GM12878 (cell line): ENCODE measurements at regions not wholly inside any gene's neighbourhood (a gene's known extent, or its start where the extent isn't known, plus 50 kb on each side); places are given as distances from the start of the nearest gene placed in this dataset.

ENCODE experiments used
- ATAC-seq: fragments of 200-7000 bp; cut with Tn5 transposase; 3 replicates; pipeline ENCODE4 v1.9.1; 2020; ENCODE audit warnings: mild to moderate bottlenecking, moderate library complexity
- BruUV-seq: library from RNA; stranded (reverse); fragments of 400-500 nt; replicated peaks from 2 replicates; lab custom pipeline; 2021; lab: Mats Ljungman, UMichigan
- CTCF ChIA-PET: fragments of 300-600 bp; sonication (Branson Sonifier 250); formaldehyde crosslinking; extraction: SDS; loops from one replicate; lab custom pipeline; 2021; ENCODE audit warnings: inconsistent platforms; lab: Yijun Ruan, JAX
- POLR2A ChIA-PET: fragments of 350-600 bp; formaldehyde crosslinking; extraction: SDS; loops from one replicate; lab custom pipeline; 2021; ENCODE audit warnings: inconsistent platforms; lab: Charles Lee
- RAD21 ChIA-PET: fragments of 300-600 bp; sonication (Branson Sonifier 250); formaldehyde crosslinking; loops from one replicate; lab custom pipeline; 2023; ENCODE audit warnings: antibody characterized with exemption; ENCODE audit not compliant: unreplicated experiment; lab: Charles Lee
- SMC1A ChIA-PET: fragments of 300-600 bp; sonication (Branson Sonifier 250); formaldehyde crosslinking; loops from one replicate; lab custom pipeline; 2023; ENCODE audit not compliant: unreplicated experiment, uncharacterized antibody; lab: Charles Lee
- DNase-seq: peaks from one replicate; pipeline ENCODE4 v3.0.0-alpha.2; 2011; ENCODE audit warnings: low read depth, low spot score
- FAIRE-seq: peaks from 3 replicates; lab custom pipeline; 2011; peaks lifted over from hg19 to GRCh38; lab: Jason Lieb, UNC
- H2AFZ ChIP-seq: 2 replicates; pipeline ENCODE4 v1.6.0; 2011; ENCODE audit warnings: low read depth, low read length, control low read depth; ENCODE audit not compliant: control insufficient read depth
- H3K27ac ChIP-seq: 2 replicates; pipeline ENCODE4 v1.5.1; 2011; ENCODE audit warnings: control low read depth; ENCODE audit not compliant: control insufficient read depth, insufficient read depth
- H3K27me3 ChIP-seq, 2 experiments: replicated peaks in 1 of 2; 2 replicates each; pipeline versions ENCODE4 v1.6.0 to v1.6.1; 2011; ENCODE audit warnings: low read length in 1 of 2; ENCODE audit not compliant: control insufficient read depth in 2 of 2, insufficient read depth in 2 of 2
- H3K36me3 ChIP-seq, 2 experiments: 2 replicates each; pipeline ENCODE4 v1.5.1; 2011; ENCODE audit warnings: low read length in 1 of 2; ENCODE audit not compliant: control insufficient read depth in 2 of 2, insufficient read depth in 2 of 2
- H3K4me1 ChIP-seq: 2 replicates; pipeline ENCODE4 v1.6.1; 2011; ENCODE audit warnings: mild to moderate bottlenecking, low read length, moderate library complexity, mixed read lengths; ENCODE audit not compliant: control insufficient read depth, insufficient read depth
- H3K4me2 ChIP-seq: 2 replicates; pipeline ENCODE4 v1.6.0; 2011; ENCODE audit warnings: control low read depth; ENCODE audit not compliant: control insufficient read depth, insufficient read depth
- H3K4me3 ChIP-seq: fragments of 200-600 bp; sonication (generic); 2 replicates; pipeline ENCODE4 v1.5.1; 2016
- H3K79me2 ChIP-seq: 2 replicates; pipeline ENCODE4 v1.6.0; 2011; ENCODE audit warnings: low read length; ENCODE audit not compliant: control insufficient read depth, insufficient read depth
- H3K9ac ChIP-seq: 2 replicates; pipeline ENCODE4 v1.8.0; 2011; ENCODE audit warnings: low read length, control low read depth, mixed read lengths; ENCODE audit not compliant: control insufficient read depth, insufficient read depth
- H3K9me3 ChIP-seq: replicated peaks from 3 replicates; pipeline ENCODE4 v1.5.1; 2011; ENCODE audit warnings: mild to moderate bottlenecking, low read length; ENCODE audit not compliant: control insufficient read depth, insufficient read depth
- H4K20me1 ChIP-seq: 2 replicates; pipeline ENCODE4 v1.6.0; 2011; ENCODE audit not compliant: control insufficient read depth, insufficient read depth
- ASH2L ChIP-seq: fragments of 300-600, 200-600 bp; sonication (generic); IDR thresholded peaks from 2 replicates; pipeline ENCODE4 v1.6.1; 2017; ENCODE audit warnings: low read depth, mild to moderate bottlenecking, borderline replicate concordance
- CHD4 ChIP-seq: fragments of 200-600 bp; sonication (generic); IDR thresholded peaks from 2 replicates; pipeline ENCODE4 v1.6.1; 2016; ENCODE audit warnings: mild to moderate bottlenecking
- CUX1 ChIP-seq: IDR thresholded peaks from 2 replicates; pipeline ENCODE4 v1.6.1; 2012; ENCODE audit warnings: improper control_type of control experiment, low read depth, low read length; ENCODE audit not compliant: insufficient replicate concordance
- GABPA ChIP-seq: IDR thresholded peaks from 2 replicates; pipeline ENCODE4 v1.6.1; 2014; ENCODE audit warnings: antibody characterized with exemption, low read depth, mild to moderate bottlenecking, inconsistent platforms
- IKZF2 ChIP-seq, 2 experiments: fragments of 450-650 bp; IDR thresholded peaks; 2 replicates each; pipeline ENCODE4 v1.6.1; 2017; ENCODE audit warnings: mild to moderate bottlenecking in 2 of 2, moderate library complexity in 2 of 2
- MYB ChIP-seq: fragments of 150-350 bp; IDR thresholded peaks from 2 replicates; pipeline ENCODE4 v1.6.1; 2014; ENCODE audit warnings: mild to moderate bottlenecking, low read depth, low read length, borderline replicate concordance
- MYC ChIP-seq: IDR thresholded peaks from 2 replicates; pipeline ENCODE4 v1.6.1; 2011; ENCODE audit warnings: mild to moderate bottlenecking, low read length, moderate library complexity, inconsistent platforms; ENCODE audit not compliant: insufficient read depth, insufficient replicate concordance, insufficient read length, severe bottlenecking
- NBN ChIP-seq: fragments of 450-650 bp; IDR thresholded peaks from 2 replicates; pipeline ENCODE4 v1.6.1; 2016
- NFXL1 ChIP-seq: fragments of 450-650 bp; IDR thresholded peaks from 2 replicates; pipeline ENCODE4 v1.6.1; 2017; ENCODE audit warnings: antibody characterized with exemption, mild to moderate bottlenecking, borderline replicate concordance
- NFYA ChIP-seq: IDR thresholded peaks from 2 replicates; pipeline ENCODE4 v1.6.1; 2011; ENCODE audit warnings: low read depth, mild to moderate bottlenecking, low read length, improper control_type of control experiment, borderline replicate concordance
- RAD21 ChIP-seq: IDR thresholded peaks from 2 replicates; pipeline ENCODE4 v1.6.1; 2011; ENCODE audit warnings: mild to moderate bottlenecking, low read depth, low read length, moderate library complexity; ENCODE audit not compliant: insufficient read depth
- SMARCA5 ChIP-seq: fragments of 450-650 bp; IDR thresholded peaks from 2 replicates; pipeline ENCODE4 v1.6.1; 2017; ENCODE audit warnings: mild to moderate bottlenecking
- SP1 ChIP-seq: IDR thresholded peaks from one replicate; pipeline ENCODE4 v1.6.1; 2011; ENCODE audit warnings: low read depth, low read length
- SUPT20H ChIP-seq: IDR thresholded peaks from 2 replicates; pipeline ENCODE4 v1.6.1; 2011; ENCODE audit warnings: low read depth, mild to moderate bottlenecking, low read length, moderate library complexity, borderline replicate concordance; ENCODE audit not compliant: control insufficient read depth
- TCF7 ChIP-seq: IDR thresholded peaks from 2 replicates; pipeline ENCODE4 v1.6.1; 2014; ENCODE audit warnings: antibody characterized with exemption, borderline replicate concordance
- ZBED1 ChIP-seq: IDR thresholded peaks from 2 replicates; pipeline ENCODE4 v1.6.1; 2016; ENCODE audit warnings: borderline replicate concordance
- ZBTB11 ChIP-seq: fragments of 450-650 bp; formaldehyde crosslinking; IDR thresholded peaks from 2 replicates; pipeline ENCODE4 v1.5.0; 2022; ENCODE audit warnings: mild to moderate bottlenecking, missing genetic modification characterization
- ZNF622 ChIP-seq: fragments of 450-650 bp; IDR thresholded peaks from 2 replicates; pipeline ENCODE4 v1.6.1; 2017; ENCODE audit warnings: mild to moderate bottlenecking, inconsistent platforms
- WGBS: methylation state at CpG from one replicate; pipeline ENCODE4 v1.1.6; 2016; ENCODE audit warnings: low lambda C conversion rate; ENCODE audit not compliant: insufficient replicate concordance, insufficient coverage; ENCODE audit errors: missing lambda C conversion rate; 5-methylcytosine and 5-hydroxymethylcytosine counted together
- in situ Hi-C: fragments of 300-500 bp; cut with MboI; formaldehyde crosslinking; loops from 9 replicates; pipeline ENCODE4 v1.14.3; 2018; ENCODE audit warnings: mixed read lengths
- intact Hi-C: fragments of 100-400 bp; cut with micrococcal nuclease; formaldehyde crosslinking; loops from one replicate; pipeline ENCODE4 v1.14.2; 2022; ENCODE audit not compliant: unreplicated experiment
- TF ChIP-seq, protein P1 (sequence below): IDR thresholded peaks from 2 replicates; pipeline ENCODE4 v1.6.1; 2012; ENCODE audit warnings: low read depth, low read length, improper control_type of control experiment

GRCh38 chr9:120183615-120184014 lies 396.4 kb downstream of the CDK5RAP2 start:
- intact Hi-C loops, result no loop called here
- CTCF ChIA-PET, result no interaction called here
- no TSS peak for BruUV-seq
- H2AFZ ChIP-seq, result no peak overlapping the region
- no peaks in the 10 kb centered on the region for H4K20me1 ChIP-seq
- in situ Hi-C loops, result no loop called here
- RAD21 ChIA-PET, result no interaction called here
- H3K9ac ChIP-seq, result no peak overlapping the region
- no peaks in the 10 kb centered on the region for H3K36me3 ChIP-seq
- FAIRE-seq, result no peak
- no peak overlapping the region for H3K27ac ChIP-seq
- no peak for ATAC-seq
- no peak overlapping the region for H3K4me2 ChIP-seq
- WGBS, result 23% methylated on average over 3 of the region's 3 CpGs
- no peaks in the 10 kb centered on the region for H3K4me1 ChIP-seq
- POLR2A ChIA-PET, result no interaction called here
- SMC1A ChIA-PET, result no interaction called here
- H3K9me3 ChIP-seq, result no peaks in the 10 kb centered on the region
- no peak overlapping the region for H3K4me3 ChIP-seq
- H3K27me3 ChIP-seq, result no peaks in the 10 kb centered on the region; a peak in 2 of 4 replicates
- no peak for DNase-seq
- H3K79me2 ChIP-seq, result no peaks in the 10 kb centered on the region
- TF ChIP-seq IKZF2 (IDR thresholded peaks at IDR 0.05) (no peak), ZNF622 (no peak), ASH2L (no peak), ZBTB11 (CRISPR knock-in tag) (no peak), MYB (no peak), SUPT20H (no peak), NBN (no peak), SP1 (no peak), NFYA (no peak), CUX1 (no peak), ZBED1 (no peak), RAD21 (no peak), CHD4 (no peak), GABPA (no peak), MYC (no peak), SMARCA5 (no peak), TCF7 (no peak), NFXL1 (no peak)
- TF ChIP-seq, protein P1, sequence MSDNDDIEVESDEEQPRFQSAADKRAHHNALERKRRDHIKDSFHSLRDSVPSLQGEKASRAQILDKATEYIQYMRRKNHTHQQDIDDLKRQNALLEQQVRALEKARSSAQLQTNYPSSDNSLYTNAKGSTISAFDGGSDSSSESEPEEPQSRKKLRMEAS, result no peak
